ENCODE measurements at regions not wholly inside any gene's neighbourhood (a gene's known extent, or its start where the extent isn't known, plus 50 kb on each side); places are given as distances from the start of the nearest gene placed in this dataset.

GRCh38 chr11:87523276-87523675 is 485.5 kb downstream of the TMEM135 start:
- no peak for TF ChIP-seq CTCF (IDR thresholded peaks at IDR 0.05)

- TF ChIP-seq CTCF (IDR thresholded peaks at IDR 0.05) = no peak
Measured at GRCh38 chr11:87518266-87518665, 480.5 kb downstream of the TMEM135 start.

- no peak for TF ChIP-seq CTCF (IDR thresholded peaks at IDR 0.05)
Measured at GRCh38 chr11:87517351-87517750, 479.6 kb downstream of the TMEM135 start.

- no peak for TF ChIP-seq CTCF (IDR thresholded peaks at IDR 0.05)
Measured at GRCh38 chr11:87501388-87501787, 463.7 kb downstream of the TMEM135 start.

GRCh38 chr11:87493516-87493915 is 455.8 kb downstream of the TMEM135 start:
- TF ChIP-seq CTCF (IDR thresholded peaks at IDR 0.05) = no peak

GRCh38 chr11:87491381-87491780 is 453.6 kb downstream of the TMEM135 start:
- TF ChIP-seq CTCF (IDR thresholded peaks at IDR 0.05) = no peak

GRCh38 chr11:87490671-87491070 is 452.9 kb downstream of the TMEM135 start:
- TF ChIP-seq CTCF (IDR thresholded peaks at IDR 0.05) = no peak

- TF ChIP-seq CTCF (IDR thresholded peaks at IDR 0.05) = no peak
Measured at GRCh38 chr11:87484566-87484965, 446.8 kb downstream of the TMEM135 start.

Measured in LNCAP (cell line).